ENCODE measurements at regions not wholly inside any gene's neighbourhood (a gene's known extent, or its start where the extent isn't known, plus 50 kb on each side); places are given as distances from the start of the nearest gene placed in this dataset.

DNA sequence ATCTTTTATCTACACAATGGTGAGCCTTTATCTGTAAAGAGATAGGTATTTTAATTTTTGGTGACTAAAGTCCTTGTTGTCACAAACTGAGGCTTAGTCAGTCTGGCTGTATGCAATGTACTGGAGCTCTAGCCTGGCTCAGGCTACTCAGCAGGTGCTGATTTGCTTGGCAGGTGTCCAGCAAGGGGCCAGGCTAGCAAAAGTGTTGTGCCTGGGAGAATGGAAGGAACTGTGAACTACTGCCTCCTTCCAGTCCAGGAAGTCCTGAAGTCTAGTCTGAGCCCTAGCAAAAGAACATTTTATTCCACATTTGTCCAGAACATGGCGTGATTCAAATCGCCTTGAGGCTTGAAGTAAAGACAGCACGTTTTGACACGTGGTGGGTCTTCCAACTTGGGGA is 260.5 kb downstream of the CCDC85A start:
- DNase-seq, result no peak

DNA sequence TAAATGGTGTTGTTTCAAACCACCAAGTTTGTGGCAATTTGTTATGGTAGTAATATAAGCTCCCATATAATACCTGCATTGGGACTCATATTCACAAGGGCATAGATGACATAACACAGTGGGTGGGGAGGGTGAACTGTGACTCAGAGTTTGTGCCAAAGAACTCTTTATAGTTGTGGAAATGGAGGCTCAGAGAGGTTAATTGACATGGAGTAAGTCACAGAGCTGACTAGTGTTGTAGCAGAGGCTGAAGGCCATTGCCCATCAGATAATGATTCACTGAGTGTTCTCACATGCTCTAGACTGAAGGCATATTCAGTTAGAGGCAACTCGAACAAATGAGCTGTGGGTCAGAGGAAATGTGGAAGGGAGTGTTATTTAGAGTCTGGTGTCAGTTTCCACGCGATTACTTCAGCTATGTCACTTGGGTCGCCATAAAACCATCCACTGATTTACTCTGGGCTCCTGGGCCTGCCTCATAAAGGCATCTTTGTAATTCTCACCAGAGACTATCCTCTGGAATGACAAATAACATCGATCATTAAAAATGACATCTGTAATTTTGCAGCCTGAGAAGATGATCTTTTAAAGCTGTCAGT is 264.7 kb downstream of the CCDC85A start:
- DNase-seq, result no peak

DNA sequence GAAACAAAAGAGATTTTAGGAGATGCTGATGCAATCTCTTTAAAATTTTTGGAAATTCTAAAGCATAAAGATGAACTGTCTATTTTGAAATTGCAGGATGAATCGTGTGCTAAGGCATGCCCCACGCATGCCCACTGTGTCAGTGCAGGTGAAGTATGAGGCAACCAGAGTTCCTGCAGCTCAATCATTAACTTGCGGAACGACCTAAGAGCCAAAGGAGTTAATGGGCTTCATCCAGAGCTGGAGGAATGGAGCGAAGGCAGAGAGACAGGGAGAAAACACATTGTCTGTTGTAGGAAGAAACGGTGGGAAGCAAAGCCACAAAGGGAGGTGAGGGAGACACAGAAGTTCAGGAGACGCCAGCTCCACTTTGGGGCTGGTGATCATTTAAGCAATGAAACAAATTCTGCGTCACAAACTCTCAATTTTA is 265.2 kb downstream of the CCDC85A start:
- no peak for DNase-seq

DNA sequence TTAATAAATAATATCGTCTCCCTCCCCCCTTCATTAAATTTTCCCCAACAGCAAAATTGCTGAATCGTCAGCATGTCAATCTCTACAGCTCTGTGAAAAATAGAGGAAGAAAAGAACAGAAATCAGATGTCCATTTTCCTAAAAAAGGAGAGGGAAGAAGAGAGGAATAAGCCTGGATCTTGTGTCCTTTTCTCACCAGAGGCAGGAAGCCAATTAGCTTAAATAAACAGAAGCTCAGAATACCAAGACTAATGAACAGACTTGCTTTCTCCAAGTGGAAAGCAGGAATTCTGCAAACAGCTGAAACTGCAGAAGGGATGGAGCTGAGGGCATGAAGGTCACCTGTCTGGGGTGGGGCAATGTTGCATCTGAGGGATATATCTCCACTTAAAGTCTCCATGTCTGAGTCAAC is 265.7 kb downstream of the CCDC85A start:
- no peak for DNase-seq

DNA sequence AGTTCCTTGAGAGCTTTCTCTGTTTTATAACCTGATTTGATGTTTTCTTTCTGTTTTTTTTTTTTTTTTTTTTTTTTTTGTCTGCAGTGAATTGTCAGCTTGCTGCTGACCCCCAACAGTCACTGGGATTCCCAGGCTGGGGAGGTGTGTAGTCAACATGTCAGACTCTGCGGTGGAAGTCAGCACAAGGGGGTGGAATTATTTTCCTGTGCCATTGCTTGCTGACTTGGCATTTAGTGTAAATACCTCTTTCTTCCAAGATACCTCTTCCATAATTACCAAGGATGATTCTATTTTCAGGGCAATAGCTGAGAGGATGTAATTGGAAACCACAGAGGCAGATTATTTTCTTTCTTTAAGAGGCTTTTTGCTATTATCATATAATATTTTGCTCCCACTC is 266.3 kb downstream of the CCDC85A start:
- no peak for DNase-seq

DNA sequence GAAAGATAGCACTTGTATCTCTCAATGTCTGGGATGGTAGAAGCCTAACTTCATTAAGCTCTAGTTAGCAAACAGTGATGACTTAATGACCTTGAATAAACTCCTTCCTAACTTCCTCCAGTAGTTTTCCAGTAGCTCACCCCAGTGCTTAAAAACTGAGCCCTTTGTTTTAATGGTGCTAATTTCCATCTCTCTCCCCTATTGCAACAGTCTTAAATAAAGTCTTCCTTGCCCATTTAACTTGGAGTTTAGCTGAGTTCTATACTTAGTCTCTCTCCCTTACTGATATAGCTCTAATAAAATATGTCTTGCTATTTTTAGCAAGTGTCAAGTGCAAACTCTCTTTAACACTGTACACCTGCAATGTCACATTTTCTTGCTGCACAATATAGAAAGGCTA is 267.0 kb downstream of the CCDC85A start:
- no peak for DNase-seq

DNA sequence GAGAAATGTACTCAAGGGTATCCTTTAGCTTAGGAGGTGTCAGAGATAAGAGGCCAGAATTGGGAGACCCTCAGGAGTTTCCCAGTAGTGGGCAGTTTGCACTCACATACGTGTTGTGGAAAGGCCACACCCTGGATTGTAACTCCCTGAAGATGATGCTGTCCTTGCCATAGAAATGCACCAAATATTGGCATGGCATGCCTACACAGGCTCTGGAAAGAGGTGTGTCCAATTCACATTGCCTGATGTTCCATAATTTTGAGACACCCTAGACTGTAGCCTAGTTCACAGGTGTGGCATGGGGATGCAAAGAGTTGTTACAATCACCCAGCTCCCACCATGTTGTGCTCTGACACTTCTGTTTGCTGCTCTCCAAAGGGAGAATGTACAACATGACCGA is 271.9 kb downstream of the CCDC85A start:
- no peak for DNase-seq

DNA sequence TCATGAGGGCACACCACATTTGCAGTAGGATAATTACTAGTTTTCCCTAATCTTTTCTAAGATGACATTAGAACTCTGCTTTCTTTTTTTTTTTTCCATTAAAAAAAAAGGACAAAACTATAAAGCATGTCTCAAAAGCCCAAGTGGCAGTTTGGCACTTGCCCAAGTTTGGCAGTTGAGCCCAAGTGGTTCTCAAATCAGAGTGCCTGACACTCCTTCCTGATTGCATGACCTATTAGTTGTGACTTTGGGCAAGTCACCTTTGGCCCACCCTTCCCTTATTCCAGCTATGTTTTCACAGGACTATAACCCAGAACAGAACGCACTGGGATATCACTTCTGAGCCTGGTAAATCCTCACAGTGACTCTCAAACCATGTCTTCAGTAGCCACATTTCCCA is 273.0 kb downstream of the CCDC85A start:
- DNase-seq, result no peak

DNA sequence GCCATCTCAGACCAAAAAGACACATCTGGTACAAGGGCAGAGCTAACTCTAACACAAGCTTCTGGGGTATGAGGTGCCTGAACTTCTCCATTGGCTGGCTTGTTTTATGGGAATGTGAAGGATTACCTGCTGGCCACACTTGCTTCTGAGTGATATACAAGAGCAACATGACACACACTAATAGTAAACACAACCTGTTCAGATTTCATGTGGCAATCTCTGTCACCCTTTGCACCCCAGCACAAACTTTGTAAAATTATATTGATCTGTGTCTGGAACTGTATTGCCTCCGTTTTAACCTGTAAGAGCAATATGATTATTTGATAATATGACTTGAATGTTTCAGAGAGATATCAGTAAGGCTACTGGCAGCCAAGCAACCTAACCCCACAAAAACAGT is 276.7 kb downstream of the CCDC85A start:
- DNase-seq, result no peak

DNA sequence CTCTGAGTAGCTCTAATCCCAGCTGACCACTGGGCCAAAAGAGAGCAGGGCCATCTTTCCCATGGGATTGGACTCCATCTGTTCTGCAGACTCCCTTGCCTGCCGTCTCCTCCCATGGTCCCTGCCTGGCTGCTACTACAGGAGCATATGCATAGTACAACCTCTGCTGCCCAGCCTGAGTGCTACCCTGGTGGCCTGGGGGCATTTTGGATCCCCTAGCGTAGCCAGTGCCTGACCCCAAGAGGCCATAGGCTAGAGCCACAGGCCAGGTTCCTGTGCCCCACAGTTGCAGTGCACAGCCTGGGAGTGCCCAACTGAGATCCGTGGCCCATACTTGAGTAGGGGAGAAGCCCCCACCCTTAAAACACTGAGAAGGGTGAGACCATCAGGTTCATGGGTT is 280.3 kb downstream of the CCDC85A start:
- no peak for DNase-seq

DNA sequence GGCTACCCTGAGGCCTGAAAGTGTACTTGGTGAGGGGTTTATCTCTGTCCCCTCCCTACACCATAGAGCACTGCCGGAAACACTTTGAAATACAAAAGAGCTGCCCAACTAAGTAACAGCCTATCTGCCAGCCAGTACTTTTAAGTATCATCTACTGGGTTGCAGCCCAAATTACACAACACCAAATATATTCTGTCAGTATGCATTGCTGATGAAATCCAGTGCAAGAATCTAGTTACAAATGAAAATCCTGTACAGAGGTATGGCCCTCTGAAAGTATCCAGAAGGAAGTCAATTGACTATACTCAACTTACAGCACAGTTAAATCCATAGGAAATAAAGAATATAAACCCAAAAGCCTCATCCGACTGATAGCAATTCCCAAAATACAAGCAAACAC is 280.8 kb downstream of the CCDC85A start:
- DNase-seq, result no peak

DNA sequence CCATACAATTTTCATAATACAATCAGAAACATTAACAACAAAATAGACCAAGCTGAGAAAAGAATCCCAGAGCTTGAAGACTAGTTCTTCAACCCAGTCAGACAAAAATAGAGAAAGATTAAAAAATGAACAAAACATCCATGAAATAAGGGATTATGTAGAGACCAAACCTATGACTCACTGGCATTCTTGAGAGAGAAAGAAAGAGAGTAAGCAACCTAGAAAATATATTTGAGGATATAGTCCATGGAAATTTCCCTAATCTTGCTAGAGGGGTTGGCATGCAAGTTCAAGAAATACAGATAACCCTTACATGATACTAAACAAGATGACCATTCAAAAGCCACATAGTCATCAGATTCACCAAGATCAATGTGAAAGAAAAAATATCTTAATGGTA is 281.7 kb downstream of the CCDC85A start:
- no peak for DNase-seq

DNA sequence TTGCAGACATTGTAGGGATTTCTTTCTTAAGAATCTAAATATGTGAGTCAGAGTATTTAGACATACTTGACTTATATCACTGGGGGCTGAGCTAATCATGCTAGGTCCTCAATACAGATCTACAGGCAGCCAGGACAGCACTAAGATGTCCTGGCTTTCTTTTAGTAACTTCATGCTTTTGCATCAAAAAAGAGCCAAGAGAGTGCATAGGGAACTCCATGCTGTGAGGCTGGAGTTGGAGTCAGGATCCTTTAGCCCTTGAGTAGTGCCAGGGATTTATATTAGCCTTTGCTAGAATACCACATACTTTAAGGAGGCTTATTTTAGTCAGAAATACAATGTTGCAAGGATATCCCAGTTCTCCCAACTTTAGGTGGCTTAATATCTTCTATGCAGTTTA is 289.7 kb downstream of the CCDC85A start:
- no peak for DNase-seq

DNA sequence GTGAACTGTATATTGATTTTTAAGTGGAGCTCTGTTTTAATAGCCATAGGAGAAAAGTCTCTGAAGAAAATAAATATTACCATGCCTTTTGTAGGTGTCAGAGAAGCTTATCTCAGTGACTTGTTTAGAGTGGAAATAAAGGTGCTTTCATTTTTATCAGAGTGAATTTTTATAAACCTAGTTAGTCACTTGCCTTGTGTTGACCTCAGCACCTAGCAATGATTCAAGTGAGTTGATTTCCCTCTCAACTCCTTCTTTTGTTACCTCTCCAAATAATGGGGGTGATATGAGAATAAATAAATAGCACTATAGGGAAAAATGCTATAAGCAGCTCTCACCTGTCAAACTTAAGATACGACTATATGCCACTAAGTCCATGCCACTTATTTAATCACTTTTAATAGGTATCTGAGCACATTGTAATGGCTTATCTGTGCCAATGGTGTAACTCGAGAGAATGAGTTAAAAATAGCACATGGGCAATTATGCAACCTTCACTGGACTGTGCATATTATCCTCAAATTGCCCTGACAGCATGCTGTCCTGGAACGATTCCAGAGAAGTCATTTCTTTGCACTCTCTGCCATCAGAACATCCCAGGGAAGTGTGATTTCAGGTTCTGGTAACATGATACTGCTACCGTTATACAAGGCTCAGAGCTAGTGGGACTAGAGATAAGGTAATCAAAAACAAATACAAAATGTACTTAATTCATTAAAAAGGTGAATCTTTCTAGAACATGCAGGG is 290.8 kb downstream of the CCDC85A start:
- peak in 1 of 2 experiments; percentile 23 for DNase-seq

DNA sequence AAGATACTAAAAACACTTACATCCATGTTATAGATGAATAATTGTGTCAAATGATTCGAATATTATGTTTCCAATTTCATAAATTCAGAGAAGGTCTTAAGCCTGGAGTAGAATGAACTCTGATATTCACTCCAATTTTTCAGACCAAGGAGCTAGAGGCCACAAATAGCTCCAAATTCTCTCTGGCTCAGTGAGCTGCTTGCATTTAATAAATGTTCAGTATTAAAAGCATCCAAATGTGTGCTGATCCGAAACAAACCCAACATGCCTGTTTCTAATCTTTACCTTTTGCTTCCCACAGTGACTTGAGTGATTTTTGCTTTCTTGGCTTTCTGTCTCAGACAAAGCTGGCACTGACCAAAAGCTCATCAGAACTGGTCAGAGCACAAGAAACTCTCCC is 291.4 kb downstream of the CCDC85A start:
- DNase-seq, result no peak

DNA sequence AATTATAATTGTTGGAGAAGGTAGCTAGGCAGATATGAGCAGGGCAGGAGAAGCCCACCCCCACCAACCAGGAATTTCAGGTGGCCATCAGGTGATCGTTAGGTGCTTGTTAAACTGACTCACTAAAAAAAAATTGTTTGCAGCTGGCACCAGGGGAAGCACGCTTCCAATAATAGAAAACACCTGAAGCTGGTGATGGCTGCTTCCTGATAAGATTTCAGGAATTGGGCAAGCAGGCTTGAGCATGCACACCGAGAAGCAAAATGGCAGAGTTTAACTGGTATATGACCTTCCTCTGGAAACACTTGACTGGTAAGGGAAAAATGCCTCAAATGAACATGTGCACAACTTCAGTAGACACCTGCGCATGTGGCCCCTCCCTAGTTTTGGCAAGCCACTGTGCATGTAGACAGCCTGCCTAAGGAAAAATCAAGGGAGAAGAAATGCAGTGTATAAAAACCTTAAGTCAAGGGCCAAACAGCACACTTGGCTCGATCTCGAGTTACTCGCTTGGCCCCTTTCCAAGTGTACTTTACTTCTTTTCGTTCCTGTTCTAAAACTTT is 292.8 kb downstream of the CCDC85A start:
- no peak for DNase-seq

DNA sequence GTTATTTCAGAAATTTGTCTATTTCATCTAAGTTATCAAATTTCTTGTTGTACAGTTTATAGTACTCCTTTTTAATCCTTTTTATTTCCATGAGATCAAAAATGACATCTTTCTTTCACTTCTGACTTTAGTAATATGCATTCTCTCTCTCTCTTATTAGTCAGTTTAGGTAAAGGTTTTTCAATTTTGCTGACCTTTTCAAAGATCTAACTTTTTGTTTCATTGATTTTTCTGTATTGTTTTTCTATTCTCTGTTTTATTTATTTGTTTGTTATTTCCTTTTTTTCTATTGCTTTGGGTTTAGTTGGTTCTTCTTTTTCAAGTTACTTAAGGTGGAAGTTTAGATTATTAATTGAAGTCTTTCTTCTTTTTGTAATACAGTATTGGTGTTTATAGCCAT is 294.2 kb downstream of the CCDC85A start:
- DNase-seq, result no peak

DNA sequence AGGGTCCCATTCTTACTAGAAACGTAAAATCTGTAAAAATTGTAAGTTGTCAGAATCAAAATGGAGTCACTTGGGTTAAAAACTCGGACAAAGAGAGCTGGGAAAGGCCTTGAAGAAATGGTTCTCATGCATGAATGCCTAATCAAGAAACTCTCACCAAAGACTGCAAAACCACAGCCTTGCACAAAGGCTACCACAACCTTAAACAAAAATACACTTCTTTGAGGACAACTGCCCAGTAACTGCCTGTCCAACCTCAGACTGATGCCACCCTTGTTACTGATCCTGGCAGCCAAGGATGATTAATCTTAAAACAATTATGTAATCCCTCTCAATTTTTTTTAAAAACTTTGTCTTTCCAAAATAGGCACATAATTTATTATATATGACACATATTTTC is 299.3 kb downstream of the CCDC85A start:
- no peak for DNase-seq

DNA sequence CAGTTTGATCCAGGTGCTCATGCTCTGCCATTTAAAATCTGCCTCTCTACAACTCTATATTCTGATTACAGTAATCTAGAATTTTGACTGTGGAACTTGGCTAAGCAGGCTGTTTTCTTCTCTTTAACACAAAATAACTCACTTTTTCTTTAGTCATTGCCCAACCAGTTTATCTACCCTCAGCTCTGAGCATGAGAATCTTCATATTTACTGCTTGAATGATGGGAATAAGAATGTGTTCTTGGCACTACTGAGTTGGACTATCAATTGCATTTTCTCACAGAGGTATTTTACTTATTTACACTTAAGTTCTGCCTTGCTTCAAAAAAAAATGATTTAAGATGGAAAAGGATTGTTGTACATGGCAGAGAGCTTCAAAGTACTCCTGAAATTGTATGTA is 301.1 kb downstream of the CCDC85A start:
- DNase-seq, result no peak

DNA sequence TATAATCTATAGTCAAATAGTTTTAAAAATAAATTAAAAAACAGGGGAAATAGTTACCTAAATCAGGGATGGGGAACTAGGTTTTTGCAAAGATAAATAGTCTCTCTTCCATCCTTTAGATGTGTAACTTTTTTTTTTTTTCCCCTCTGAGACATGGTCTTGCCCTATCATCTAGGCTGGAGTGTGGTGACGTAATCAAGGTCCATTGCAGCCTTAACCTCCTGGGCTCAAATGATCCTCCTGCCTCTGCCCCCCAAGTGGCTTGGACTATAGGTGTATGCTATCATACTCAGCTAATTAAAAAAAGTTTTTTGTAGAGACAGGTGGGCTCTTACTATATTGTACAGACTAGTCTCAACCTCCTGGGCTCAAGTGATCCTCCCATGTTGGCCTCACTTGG is 316.5 kb downstream of the CCDC85A start:
- no peak for DNase-seq

DNA sequence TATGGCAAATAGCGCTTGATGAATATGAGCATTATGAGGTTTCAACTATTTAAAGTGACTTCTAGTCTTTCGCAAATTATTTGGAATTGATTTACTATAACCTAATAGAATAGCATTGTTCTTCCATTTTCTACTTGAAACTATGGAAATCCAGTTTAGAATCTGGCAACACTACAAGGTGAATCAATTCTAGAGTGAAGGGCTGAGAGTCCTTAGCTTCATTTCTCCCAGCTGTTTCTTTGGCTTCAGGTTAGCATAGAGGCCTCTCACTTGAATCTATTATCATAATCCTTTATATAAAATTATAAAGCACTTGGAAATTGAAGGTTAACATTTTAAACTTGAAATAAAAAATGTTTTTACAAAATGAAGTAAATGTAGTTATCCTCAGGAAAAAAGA is 318.8 kb downstream of the CCDC85A start:
- no peak for DNase-seq

DNA sequence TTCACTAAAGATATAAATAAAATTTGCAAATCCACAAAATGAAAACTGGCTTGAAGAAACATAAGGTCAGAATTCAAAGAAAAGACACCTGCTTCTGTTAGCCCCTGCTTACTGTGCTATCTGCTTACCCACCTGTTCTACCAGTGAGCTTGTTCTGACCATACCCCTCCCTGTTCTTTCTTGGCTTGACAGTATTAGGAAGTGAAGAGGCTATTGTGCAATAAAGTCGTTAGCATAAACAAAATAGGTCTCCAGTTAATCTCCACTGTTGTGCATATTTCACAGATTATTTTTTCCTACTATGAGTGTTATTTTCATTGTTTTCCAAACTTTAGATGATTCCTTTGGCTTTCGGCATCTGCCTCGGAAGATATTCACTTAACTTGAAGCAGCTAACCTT is 322.1 kb downstream of the CCDC85A start:
- DNase-seq, result no peak

DNA sequence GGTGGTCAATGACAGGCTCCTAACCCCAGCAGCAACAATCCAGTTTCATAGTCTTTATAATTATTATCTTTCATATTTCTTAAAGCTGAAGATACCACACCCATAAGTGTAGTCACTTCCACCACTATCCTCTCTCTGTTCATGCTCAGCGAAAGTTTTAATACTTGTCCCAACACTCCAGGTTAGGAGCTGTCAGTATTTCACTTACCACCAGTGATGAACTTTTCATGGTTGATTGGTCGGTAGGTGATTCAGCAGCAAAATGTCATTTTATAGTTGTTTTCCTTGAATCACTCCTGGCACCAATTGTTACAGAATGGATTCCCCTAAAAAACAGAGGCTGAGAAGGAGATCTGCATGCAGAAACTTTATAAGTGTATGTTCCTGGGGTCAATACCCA is 324.9 kb downstream of the CCDC85A start:
- no peak for DNase-seq

DNA sequence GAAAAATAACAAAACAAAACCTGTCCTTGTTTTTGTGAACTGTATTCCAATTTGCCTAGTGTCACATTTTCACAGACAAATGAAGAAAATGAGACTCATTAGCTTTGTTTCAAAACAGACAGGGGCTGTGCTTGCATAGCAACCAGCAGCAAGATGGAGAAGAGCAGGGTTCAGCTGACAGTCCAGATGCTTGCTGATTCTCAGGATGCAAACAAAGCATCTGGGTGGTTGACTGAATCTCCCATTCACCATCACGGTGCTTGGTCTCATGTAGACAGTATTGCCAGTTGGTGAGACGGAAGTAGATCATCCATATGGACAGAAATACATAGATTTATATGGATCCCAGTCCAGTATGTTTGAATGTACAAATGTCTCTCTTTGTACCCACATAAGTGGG is 326.8 kb downstream of the CCDC85A start:
- no peak for DNase-seq

DNA sequence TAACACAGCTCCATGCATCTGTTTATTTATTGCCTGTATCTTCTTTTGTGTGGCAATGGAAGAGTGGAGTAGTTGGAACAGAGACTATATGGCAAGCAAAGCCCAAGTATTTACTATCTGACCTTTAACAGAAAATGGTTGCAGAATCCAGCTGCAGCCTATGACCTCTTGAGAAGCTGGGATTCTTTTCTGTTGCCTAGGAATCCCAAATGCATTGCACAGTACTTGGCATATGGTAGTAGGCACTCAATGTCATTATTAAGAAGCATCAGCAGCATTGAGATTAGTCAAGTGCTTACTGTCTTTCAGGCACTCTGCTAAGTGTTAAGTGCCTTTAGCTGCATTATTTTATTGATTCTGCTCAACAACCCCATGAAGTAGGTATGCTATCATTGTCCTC is 331.6 kb downstream of the CCDC85A start:
- no peak for DNase-seq
